HG03039 (cell line): ENCODE measurements at regions not wholly inside any gene's neighbourhood (a gene's known extent, or its start where the extent isn't known, plus 50 kb on each side); places are given as distances from the start of the nearest gene placed in this dataset.
A peak's percentile ranks its signal among the peaks of the same experiment; 100 is the strongest.

Experiments
- ATAC-seq: cut with Tn5 transposase; IDR thresholded peaks from one replicate; pipeline ENCODE4 v1.9.1; 2021; ENCODE audit warnings: mild to moderate bottlenecking, moderate library complexity; ENCODE audit not compliant: unreplicated experiment

DNA sequence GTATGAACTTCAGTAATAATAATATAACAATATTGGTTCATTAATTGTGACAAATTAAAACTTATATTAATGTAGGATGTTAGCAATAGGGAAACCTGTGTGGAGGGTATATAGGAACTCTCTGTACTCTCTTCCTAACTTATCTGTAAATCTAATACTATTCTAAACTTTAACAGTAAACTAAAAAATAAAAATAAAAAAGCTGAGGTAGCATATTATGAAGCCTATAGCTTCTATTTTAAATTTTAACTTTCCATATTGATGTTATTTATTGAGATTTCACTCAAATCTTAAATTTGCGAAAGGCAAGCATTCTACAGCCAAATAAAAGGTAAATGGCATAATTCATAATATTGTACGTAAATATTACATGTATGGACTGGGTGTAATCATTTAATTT, 326.4 kb downstream of the MEI4 start:
- no peak for ATAC-seq

DNA sequence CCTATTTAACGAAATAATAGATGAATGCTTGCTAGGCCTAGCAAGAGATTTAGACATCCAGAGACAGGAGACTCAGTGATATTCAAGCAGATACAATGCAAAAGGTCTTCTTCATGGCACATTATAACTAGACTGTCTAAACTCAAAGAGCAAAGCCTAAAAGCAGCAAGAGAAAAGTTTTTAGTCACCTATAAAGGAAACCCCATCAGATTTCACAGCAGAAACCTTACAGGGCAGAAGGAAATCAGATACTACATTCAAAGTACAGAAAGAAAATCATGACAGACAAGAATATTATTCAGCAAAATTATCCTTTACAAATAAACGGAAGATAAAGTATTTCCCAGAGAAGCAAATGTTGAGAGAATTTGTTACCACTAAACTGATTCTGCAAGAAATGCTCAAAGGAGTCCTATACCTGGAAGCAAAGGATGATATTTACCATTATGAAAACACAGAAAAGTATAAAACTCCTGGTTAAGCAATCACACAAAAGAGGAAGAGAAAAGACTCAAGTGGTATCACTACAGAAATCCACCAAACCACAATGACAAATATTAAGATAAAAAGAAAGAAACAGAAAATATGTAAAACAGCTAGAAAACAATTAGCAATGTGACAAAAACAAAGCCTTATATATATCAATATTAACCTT, 333.7 kb downstream of the MEI4 start:
- peak; percentile 74 for ATAC-seq

- no peak for ATAC-seq
These were observed 334.2 kb downstream of the MEI4 start for GRCh38 chr6:77987035-77987384.

DNA sequence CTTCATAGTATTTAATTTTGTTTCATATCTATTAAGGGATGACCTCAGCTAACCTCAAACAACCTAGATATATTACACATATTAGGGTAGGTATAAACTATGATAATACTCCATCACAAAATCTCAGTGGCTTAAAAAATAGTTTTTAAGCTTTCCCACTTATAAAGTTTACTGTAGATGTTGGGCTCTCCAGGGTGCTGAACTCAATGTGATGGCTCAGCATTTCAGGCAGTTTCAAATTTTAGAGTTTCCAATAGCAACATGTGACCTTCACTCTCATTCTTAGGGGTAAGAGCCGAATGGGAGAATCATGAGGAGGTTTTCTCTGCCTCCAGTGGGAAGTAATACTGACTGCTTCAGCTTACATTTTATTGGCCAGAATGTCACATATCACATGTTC, 357.3 kb downstream of the MEI4 start:
- ATAC-seq = no peak

DNA sequence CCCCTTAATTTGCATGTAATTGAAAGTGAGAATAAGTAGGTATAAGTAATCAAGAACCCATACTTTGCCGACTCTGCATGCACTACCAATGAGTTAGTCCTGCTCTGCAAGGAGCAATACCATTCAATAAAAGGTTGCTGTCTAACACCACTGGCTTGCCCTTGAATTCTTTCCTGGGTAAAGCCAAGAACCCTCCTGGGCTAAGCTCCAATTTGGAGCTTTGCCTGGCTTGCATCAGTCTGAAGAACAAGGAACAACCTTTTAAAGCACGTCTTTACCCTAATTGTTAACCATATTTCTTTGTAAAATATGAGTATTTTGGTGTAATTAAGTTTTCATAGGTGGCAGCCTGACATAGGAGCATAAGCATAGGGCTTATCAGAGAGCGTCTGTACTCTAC, 367.7 kb downstream of the MEI4 start:
- ATAC-seq = no peak

DNA sequence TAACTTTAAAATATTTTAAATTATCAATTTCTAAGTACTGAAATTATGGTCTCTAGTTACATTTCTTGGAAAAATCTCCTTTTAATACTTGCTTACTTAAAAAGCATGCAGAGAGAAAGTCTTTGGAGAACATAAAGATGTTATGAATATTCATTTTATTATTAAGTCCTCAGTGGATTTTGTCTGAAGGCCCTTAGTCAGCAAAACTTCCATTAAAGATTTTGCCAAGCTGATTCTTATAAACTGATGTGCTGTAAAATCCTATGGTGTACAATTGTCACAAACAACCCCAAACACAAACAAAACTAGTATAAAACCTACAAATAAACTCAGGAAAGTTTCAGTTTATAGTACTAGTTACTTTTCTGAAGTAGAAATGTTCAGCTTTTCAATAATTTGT, 372.7 kb downstream of the MEI4 start:
- ATAC-seq = no peak

- no peak for ATAC-seq
These were observed 378.4 kb downstream of the MEI4 start for GRCh38 chr6:78031228-78031627.

DNA sequence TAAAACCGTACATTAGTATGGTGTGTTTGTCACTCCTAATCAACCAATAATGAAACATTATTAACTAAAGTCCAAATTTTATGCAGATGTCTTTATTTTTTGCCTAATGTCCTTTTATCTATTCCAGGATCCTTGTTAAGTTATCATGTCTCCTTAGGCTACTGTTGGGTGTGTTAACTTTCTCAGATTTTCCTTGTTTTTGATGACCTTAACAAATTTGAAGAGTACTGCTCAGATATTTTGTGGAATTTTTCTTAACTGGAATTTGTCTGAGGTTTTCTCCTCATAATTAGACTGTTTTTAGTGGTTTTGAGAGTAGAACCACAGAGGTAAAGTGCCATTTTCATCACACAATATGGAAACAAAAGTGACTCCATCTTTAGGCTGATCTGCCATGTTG, 406.3 kb downstream of the MEI4 start:
- no peak for ATAC-seq

DNA sequence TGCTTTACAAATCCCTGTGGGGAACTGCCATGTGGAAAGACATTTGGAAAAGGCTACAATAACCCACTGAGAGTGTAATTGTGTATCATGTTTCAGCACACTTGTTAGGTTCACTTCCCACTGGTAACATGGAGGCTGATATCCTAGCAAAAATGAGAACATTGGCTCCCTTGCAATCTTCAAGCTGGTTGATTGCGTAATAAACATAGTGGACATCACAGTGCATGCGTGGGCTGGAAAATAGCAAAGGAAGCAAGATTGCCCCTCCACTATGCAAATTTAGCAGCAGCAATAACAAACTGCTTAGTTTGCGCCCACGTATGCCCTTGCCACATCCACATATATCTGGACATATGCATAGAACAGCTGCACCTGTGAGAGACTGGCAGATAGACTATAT, 410.2 kb downstream of the MEI4 start:
- no peak for ATAC-seq

DNA sequence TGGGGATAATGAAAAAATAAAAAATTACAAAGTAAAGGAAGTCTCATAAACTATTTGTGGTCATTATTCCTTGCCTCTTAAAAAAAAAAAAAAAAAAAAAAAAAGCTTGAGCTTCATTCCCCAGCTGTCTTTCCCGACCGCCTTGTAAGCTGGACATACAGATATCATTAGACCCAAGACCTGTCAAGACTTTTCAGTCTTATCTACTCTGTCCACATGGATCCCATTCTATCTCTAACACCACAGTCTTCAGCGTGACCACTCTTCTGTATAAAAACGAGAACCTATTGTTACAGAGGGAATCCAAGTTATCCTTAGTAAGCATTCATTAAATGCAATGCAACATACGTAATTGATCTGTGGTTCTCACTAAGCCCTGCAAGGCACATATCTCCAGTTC, 423.5 kb downstream of the MEI4 start:
- no peak for ATAC-seq

DNA sequence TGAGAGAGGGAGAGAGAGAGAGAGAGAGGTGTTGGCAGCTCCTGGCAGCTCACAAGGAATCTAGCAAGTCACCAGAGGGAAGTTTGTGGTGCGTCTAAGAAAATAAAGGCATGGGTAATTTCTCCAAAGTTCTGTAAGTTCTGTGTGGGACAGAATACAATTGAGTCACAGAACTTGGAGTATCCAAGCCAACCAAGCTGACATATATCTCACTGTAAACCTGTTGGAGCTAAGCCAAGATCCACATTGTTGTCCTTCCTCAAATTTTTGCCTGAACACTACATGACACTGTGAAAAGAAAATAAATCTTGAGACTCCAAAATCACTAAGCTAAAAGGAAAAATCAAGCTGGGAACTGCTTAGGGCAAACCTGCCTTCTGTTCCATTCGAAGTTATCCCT, 436.7 kb downstream of the MEI4 start:
- no peak for ATAC-seq

DNA sequence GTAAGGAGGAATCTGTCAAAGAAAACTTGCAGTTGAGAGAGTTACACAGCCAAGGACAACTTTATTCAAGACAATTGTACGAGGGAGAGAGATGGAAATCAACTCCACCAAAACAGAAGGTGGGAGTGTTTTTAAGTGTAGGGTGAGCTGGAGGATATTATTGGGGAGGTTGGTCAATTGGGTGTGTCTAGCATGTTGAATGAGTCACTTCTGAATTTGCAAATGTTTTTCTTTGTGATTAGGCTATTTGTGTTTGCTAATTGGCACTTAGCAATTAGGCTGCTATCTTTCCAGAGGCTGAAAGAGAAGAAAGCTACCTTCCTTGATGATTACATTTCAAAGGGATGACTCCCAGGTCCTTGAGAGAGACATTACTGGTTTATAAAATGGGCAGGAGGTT, 441.1 kb downstream of the MEI4 start:
- no peak for ATAC-seq

DNA sequence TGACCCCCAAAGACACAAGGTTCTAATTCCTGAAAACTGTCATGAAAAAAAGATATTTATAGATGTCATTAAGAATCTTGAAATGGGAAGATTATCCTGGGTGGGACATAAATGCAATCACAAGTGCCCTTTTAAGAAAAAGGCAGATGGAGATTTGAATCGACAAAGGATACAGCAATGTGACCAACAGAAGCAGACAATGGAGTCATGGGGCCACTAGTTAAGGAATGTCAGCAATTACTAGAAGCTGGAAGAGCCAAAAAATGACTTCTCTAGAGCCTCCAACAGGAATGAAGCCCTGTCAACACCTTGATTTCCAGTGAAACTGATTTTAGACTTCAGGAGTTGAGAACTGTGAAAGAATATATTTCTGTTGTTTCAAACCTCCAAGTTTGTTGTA, 448.5 kb downstream of the MEI4 start:
- ATAC-seq = no peak

DNA sequence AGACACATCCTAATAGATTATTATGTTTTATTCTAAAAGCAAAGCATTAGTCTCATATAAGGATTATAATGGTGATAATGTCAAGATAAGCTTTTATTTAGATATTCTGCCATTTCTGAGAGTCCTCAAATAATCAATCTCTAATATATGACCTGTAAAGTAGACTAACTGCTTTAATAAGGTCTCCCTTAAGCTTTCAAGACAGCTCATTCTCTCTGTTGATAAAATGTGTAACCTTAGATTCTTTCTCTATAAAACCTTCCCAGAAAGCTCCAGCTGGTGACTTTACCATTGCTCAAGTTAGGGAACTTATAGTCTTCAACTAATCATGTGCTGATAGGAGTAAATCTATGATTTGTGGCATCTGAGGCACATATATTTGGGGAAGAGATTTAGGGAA, 457.8 kb downstream of the MEI4 start:
- ATAC-seq = no peak

GRCh38 chr6:78117966-78118365, 465.1 kb downstream of the MEI4 start:
- no peak for ATAC-seq

DNA sequence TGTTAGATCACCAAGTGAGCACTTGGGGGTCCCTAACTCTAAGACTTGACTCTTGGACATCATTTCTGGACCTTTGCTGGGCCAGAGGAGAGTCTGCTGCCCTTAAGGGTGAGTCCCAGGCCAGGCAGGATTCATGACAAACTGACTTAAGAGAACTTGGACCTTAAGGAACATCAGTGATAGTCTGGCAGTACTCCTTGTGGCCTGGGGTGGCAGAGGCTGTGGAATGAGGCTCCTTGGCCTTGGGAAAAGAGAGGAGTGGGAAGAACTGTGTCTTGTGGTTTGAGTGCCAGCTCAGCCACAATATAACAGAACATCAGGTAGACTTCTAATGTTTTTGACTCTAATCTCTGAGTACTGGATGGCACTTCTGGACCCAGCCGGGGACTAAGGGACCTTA, 478.7 kb downstream of the MEI4 start:
- ATAC-seq = no peak

DNA sequence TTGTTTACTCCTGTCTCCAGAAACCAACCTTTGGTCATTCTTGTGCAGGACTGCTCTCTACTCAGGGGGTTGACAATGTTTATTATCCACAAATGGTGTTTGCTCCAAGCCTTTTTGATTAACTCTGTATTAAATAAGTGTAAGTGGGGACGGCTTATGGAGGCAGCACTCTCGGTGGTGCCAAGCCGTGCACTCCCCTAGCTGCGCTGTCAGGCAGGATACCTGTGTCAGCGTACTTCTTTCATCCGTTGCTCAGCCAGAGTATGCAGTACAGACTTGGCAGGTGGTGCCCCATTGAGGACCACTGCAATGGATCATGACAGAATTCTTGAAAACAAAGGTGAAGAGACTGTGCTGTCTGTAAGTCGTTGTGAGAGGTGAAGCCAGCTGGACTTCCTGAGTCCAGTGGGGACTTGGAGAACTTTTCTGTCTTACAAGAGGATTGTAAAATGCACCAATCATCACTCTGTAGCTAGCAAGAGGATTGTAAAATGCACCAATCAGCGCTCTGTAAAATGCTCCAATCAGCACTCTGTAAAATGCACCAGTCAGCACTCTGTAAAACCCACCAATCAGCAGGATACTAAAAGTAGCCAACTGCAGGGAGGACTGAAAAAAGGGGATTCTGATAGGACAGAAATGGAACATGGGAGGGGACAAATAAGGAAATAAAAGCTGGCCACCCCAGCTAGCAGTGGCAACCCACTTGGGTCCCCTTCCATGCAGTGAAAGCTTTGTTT, 480.0 kb downstream of the MEI4 start:
- ATAC-seq = no peak

GRCh38 chr6:78150425-78150824, 497.6 kb downstream of the MEI4 start:
- no peak for ATAC-seq

DNA sequence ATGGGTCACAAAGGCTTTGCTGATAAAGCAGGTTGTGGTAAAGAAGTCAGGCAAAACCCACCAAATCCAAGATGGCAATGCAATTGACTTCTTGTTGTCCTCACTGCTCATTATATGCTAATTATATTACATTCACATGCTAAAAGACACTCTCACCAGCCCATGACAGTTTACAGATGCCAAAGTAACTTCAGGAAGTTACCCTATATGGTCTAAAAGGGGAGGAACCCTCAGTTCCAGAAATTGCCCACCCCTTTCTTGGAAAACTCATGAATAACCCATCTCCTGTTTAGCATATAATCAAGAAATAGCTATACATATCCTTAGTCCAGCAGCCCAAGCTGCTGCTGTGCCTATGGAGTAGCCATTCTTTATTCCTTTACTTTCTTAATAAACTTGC, 501.1 kb downstream of the MEI4 start:
- no peak for ATAC-seq

DNA sequence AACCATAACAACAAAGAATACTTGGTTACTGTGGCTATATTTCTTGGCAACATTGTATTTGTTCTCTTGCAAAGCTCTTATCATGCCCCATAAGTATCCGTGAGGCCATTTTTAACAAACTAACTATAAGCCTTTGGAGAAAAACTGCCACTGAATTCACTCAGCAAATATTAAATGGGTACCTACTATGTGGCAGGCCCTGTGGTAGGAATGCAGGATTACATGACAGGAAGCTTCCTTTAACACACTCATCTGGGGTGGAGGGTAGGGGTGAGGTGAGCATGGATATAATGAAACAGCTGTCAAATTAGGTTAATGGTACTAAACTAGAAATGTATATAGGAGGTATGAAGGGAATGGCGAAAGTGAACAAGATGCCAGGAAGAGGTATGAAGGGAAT, 504.8 kb downstream of the MEI4 start:
- ATAC-seq = no peak

GRCh38 chr6:78188891-78189290, 536.1 kb downstream of the MEI4 start:
- no peak for ATAC-seq

- ATAC-seq = no peak
These were observed 539.2 kb downstream of the MEI4 start for GRCh38 chr6:78192057-78192456.

DNA sequence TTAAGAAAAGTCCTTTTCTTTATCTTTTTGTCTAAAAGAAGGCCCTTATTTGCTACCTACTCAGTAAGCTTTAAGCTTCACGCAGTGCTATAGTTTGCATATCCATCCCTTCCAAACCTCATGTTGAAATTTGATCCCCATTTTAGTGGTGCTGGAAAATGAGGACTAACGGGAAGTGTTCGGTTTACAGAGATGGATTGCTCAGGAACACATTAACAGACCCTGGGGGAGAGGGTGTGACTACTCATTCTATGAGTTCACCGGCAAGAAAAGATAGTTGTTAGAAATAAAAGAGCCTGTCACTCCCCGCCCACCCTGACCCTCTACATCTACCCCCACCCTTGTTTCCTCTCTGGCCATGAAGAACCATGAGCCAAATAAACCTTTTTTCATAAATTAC, 546.2 kb downstream of the MEI4 start:
- ATAC-seq = no peak
